Stimulated activated effector memory CD8-positive, alpha-beta T cell treated with anti-CD3 and anti-CD28 coated beads, Interleukin-12 subunit alpha, Interleukin-12 subunit beta, amount 100 ng/mL, for 72 hours (primary cell): ENCODE measurements at regions not wholly inside any gene's neighbourhood (a gene's known extent, or its start where the extent isn't known, plus 50 kb on each side); places are given as distances from the start of the nearest gene placed in this dataset.

ENCODE experiments used
- ATAC-seq: fragments of 150-1000 bp; cut with Tn5 transposase; 2 replicates; pipeline ENCODE4 v1.10.0; 2021
- DNase-seq, 2 donors: peaks; one replicate each; pipeline ENCODE4 v3.0.0; 2021 to 2022; ENCODE audit warnings: low spot score in 2 of 2
- H3K27ac Mint-ChIP-seq: one replicate; pipeline ENCODE4 v1.8.0; 2022; ENCODE audit warnings: mild to moderate bottlenecking, mixed read lengths
- H3K36me3 Mint-ChIP-seq: one replicate; pipeline ENCODE4 v1.8.0; 2022; ENCODE audit warnings: mild to moderate bottlenecking, mixed read lengths
- H3K4me1 Mint-ChIP-seq: one replicate; pipeline ENCODE4 v1.8.0; 2022; ENCODE audit warnings: mixed read lengths
- H3K4me3 Mint-ChIP-seq: one replicate; pipeline ENCODE4 v1.8.0; 2022; ENCODE audit warnings: mild to moderate bottlenecking, mixed read lengths
- H3K9me3 Mint-ChIP-seq: one replicate; pipeline ENCODE4 v1.8.0; 2022; ENCODE audit warnings: mixed read lengths

DNA sequence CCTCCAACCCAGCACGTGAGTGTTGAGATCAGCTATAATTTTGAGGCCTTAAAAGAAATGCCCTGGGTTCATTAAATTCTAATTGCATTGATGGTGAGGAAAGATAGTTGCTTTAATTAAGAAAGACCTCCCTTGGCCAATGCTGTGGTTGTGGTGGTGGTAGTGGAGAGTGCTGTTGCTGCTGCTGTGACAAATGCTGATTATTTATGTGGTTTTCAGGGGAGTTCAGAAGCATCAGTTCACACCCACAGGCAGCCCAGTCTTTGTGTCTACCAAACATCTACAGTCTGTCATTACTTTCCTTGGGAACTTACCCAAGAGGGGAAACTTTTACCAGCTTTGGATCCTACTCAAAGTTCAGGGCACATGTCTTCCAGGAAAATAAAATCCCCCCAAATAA is 178.4 kb upstream of the PARP11 start:
- no peak overlapping the region for H3K27ac Mint-ChIP-seq
- ATAC-seq (peak; percentile 57), DNase-seq (peak in 1 of 2 donors; percentile 38)
- H3K9me3 Mint-ChIP-seq = no peaks in the 10 kb centered on the region
- no peaks in the 10 kb centered on the region for H3K4me1 Mint-ChIP-seq
- no peaks in the 10 kb centered on the region for H3K36me3 Mint-ChIP-seq
- H3K4me3 Mint-ChIP-seq = no peak overlapping the region

GRCh38 chr12:4050340-4050739 is 177.1 kb upstream of the PARP11 start:
- no peak overlapping the region for H3K27ac Mint-ChIP-seq

GRCh38 chr12:4049298-4050080 is 176.3 kb upstream of the PARP11 start:
- no peak for ATAC-seq
- Mint-ChIP-seq H3K9me3 (no peaks in the 10 kb centered on the region), H3K4me3 (no peak overlapping the region), H3K27ac (no peak overlapping the region), H3K36me3 (no peaks in the 10 kb centered on the region), H3K4me1 (no peaks in the 10 kb centered on the region)
- DNase-seq = no peak

More at GRCh38 chr12:4050340-4050739, 177.1 kb upstream of the PARP11 start:
- H3K4me1 Mint-ChIP-seq = no peaks in the 10 kb centered on the region
- no peak overlapping the region for H3K4me3 Mint-ChIP-seq
- peak in 1 of 2 donors; percentile 30 for DNase-seq
- H3K9me3 Mint-ChIP-seq = no peaks in the 10 kb centered on the region
- no peaks in the 10 kb centered on the region for H3K36me3 Mint-ChIP-seq
- ATAC-seq = no peak

GRCh38 chr12:4047421-4047820 is 174.2 kb upstream of the PARP11 start:
- H3K4me1 Mint-ChIP-seq = no peaks in the 10 kb centered on the region
- no peak overlapping the region for H3K27ac Mint-ChIP-seq
- no peaks in the 10 kb centered on the region for H3K36me3 Mint-ChIP-seq
- DNase-seq (no peak), ATAC-seq (no peak)
- no peaks in the 10 kb centered on the region for H3K9me3 Mint-ChIP-seq
- H3K4me3 Mint-ChIP-seq = no peak overlapping the region

- no peaks in the 10 kb centered on the region for H3K36me3 Mint-ChIP-seq
- no peak overlapping the region for H3K27ac Mint-ChIP-seq
- ATAC-seq (no peak), DNase-seq (no peak)
- no peaks in the 10 kb centered on the region for H3K4me1 Mint-ChIP-seq
- H3K9me3 Mint-ChIP-seq = no peaks in the 10 kb centered on the region
- no peak overlapping the region for H3K4me3 Mint-ChIP-seq
These were observed 173.3 kb upstream of the PARP11 start for GRCh38 chr12:4046495-4046840.

GRCh38 chr12:4045786-4046494 is 172.7 kb upstream of the PARP11 start:
- Mint-ChIP-seq H3K27ac (no peak overlapping the region), H3K4me3 (no peak overlapping the region), H3K4me1 (no peaks in the 10 kb centered on the region), H3K9me3 (no peaks in the 10 kb centered on the region), H3K36me3 (no peaks in the 10 kb centered on the region)
- DNase-seq = no peak
- ATAC-seq = no peak

- Mint-ChIP-seq H3K36me3 (no peaks in the 10 kb centered on the region), H3K4me3 (no peak overlapping the region), H3K9me3 (no peaks in the 10 kb centered on the region), H3K27ac (no peak overlapping the region), H3K4me1 (no peaks in the 10 kb centered on the region)
- DNase-seq (no peak), ATAC-seq (no peak)
These were observed 171.8 kb upstream of the PARP11 start for GRCh38 chr12:4044736-4045730.

DNA sequence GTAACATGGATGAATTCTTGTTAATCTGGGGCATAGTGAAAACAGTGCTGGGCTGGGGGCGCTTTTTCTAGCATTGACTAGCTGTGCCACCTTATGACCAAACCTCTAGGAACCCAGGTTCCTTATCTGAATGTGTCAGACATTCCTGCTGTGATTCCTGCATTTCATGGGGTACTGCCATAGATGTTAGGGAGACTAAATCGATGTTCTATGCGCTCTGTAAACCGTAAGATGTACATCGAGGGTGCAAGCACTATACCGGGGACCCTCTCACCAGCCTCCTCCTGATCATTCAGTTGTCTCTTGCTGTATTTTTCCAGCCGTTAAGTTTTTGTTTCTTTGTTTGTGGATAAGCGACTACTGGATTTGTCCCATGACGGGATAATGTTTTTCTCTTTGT is 170.9 kb upstream of the PARP11 start:
- H3K4me1 Mint-ChIP-seq = no peaks in the 10 kb centered on the region
- no peak for ATAC-seq

GRCh38 chr12:4041187-4041885 is 168.1 kb upstream of the PARP11 start:
- Mint-ChIP-seq H3K9me3 (no peaks in the 10 kb centered on the region), H3K27ac (no peak overlapping the region), H3K4me3 (no peak overlapping the region), H3K36me3 (no peaks in the 10 kb centered on the region), H3K4me1 (no peaks in the 10 kb centered on the region)
- ATAC-seq (no peak), DNase-seq (no peak)

More for the DNA sequence above, 170.9 kb upstream of the PARP11 start:
- Mint-ChIP-seq H3K4me3 (no peak overlapping the region), H3K36me3 (no peaks in the 10 kb centered on the region), H3K9me3 (no peaks in the 10 kb centered on the region), H3K27ac (no peak overlapping the region)
- no peak for DNase-seq

- ATAC-seq (peak; percentile 54), DNase-seq (no peak)
- Mint-ChIP-seq H3K36me3 (no peaks in the 10 kb centered on the region), H3K9me3 (no peaks in the 10 kb centered on the region), H3K4me3 (no peak overlapping the region), H3K4me1 (no peaks in the 10 kb centered on the region), H3K27ac (no peak overlapping the region)
These were observed 166.7 kb upstream of the PARP11 start for GRCh38 chr12:4039931-4040330.

- Mint-ChIP-seq H3K27ac (no peak overlapping the region), H3K9me3 (no peaks in the 10 kb centered on the region), H3K4me1 (no peaks in the 10 kb centered on the region), H3K36me3 (no peaks in the 10 kb centered on the region), H3K4me3 (no peak overlapping the region)
- DNase-seq (no peak), ATAC-seq (no peak)
These were observed 164.6 kb upstream of the PARP11 start for GRCh38 chr12:4037747-4038312.

GRCh38 chr12:4036671-4037271 is 163.6 kb upstream of the PARP11 start:
- no peaks in the 10 kb centered on the region for H3K36me3 Mint-ChIP-seq
- no peaks in the 10 kb centered on the region for H3K9me3 Mint-ChIP-seq
- peaks cover 3% of the 10 kb centered on the region for H3K4me1 Mint-ChIP-seq
- no peak overlapping the region for H3K4me3 Mint-ChIP-seq
- ATAC-seq = no peak
- H3K27ac Mint-ChIP-seq = no peak overlapping the region
- no peak for DNase-seq

DNA sequence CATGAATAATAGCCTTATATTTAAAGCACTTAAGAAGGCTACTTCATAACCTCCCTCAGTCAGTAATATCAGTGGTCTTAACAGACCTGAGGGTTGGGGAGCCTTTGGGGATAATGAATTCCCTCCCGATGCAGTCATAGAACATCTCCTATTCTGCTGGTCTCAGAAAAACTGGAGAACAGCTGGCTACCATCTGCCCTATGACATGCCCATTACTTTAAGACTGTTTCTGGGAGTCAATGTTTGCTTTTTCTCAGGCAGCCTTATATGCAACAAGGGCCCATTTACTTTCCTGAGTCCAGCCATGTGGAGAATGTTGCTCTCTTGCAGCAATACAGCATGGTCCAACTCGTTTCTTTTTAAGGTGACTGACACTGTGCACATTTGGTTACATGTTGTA is 161.7 kb upstream of the PARP11 start:
- DNase-seq (no peak), ATAC-seq (no peak)
- Mint-ChIP-seq H3K27ac (no peak overlapping the region), H3K4me1 (peaks cover 12% of the 10 kb centered on the region), H3K4me3 (no peak overlapping the region), H3K9me3 (no peaks in the 10 kb centered on the region), H3K36me3 (no peaks in the 10 kb centered on the region)

GRCh38 chr12:4032924-4033615 is 159.9 kb upstream of the PARP11 start:
- no peaks in the 10 kb centered on the region for H3K36me3 Mint-ChIP-seq
- no peak overlapping the region for H3K27ac Mint-ChIP-seq
- no peak overlapping the region for H3K4me3 Mint-ChIP-seq
- no peaks in the 10 kb centered on the region for H3K9me3 Mint-ChIP-seq
- DNase-seq = no peak
- H3K4me1 Mint-ChIP-seq = peaks cover 18% of the 10 kb centered on the region
- ATAC-seq = no peak
